MCF 10A (cell line): ENCODE measurements at regions not wholly inside any gene's neighbourhood (a gene's known extent, or its start where the extent isn't known, plus 50 kb on each side); places are given as distances from the start of the nearest gene placed in this dataset.

Experiments
- BruUV-seq: library from RNA; stranded (reverse); fragments of 400-500 nt; replicated peaks from 2 replicates; lab custom pipeline; 2021; lab: Mats Ljungman, UMichigan
- CTCF ChIA-PET: fragments of 300-600 bp; sonication (Branson Sonifier 250); formaldehyde crosslinking; extraction: SDS; loops from one replicate; lab custom pipeline; 2021; ENCODE audit warnings: antibody characterized with exemption, inconsistent platforms; lab: Yijun Ruan, JAX
- POLR2A ChIA-PET: fragments of 300-600, 350-650 bp; sonication (Branson Sonifier 250); formaldehyde crosslinking; extraction: SDS; loops from one replicate; lab custom pipeline; 2020; ENCODE audit warnings: antibody characterized with exemption, inconsistent platforms; lab: Yijun Ruan, JAX
- DNase-seq: peaks from one replicate; pipeline ENCODE4 v3.0.0-alpha.2; 2018; ENCODE audit not compliant: unreplicated experiment
- H3K27ac Mint-ChIP-seq: one replicate; pipeline ENCODE4 v1.8.0; 2022; ENCODE audit warnings: mild to moderate bottlenecking, low read depth, mixed read lengths; ENCODE audit not compliant: unreplicated experiment
- H3K27me3 Mint-ChIP-seq: one replicate; pipeline ENCODE4 v1.8.0; 2022; ENCODE audit warnings: mixed read lengths; ENCODE audit not compliant: insufficient read depth, unreplicated experiment
- H3K36me3 Mint-ChIP-seq: one replicate; pipeline ENCODE4 v1.8.0; 2022; ENCODE audit warnings: mild to moderate bottlenecking, moderate library complexity, mixed read lengths; ENCODE audit not compliant: insufficient read depth, unreplicated experiment
- H3K4me1 Mint-ChIP-seq: one replicate; pipeline ENCODE4 v1.8.0; 2022; ENCODE audit warnings: mixed read lengths; ENCODE audit not compliant: insufficient read depth, unreplicated experiment
- H3K4me3 Mint-ChIP-seq: one replicate; pipeline ENCODE4 v1.8.0; 2022; ENCODE audit warnings: mild to moderate bottlenecking, moderate library complexity, mixed read lengths; ENCODE audit not compliant: unreplicated experiment
- H3K9me3 Mint-ChIP-seq: one replicate; pipeline ENCODE4 v1.8.0; 2022; ENCODE audit warnings: mixed read lengths; ENCODE audit not compliant: unreplicated experiment
- intact Hi-C: fragments of 100-400 bp; cut with micrococcal nuclease; formaldehyde crosslinking; loops from 2 replicates; pipeline ENCODE4 v1.14.1; 2022
- TF ChIP-seq, protein P1 (sequence below): fragments of 200-600 bp; IDR thresholded peaks from one replicate; pipeline ENCODE4 v1.8.0; 2022; ENCODE audit warnings: antibody characterized with exemption, mild to moderate bottlenecking; ENCODE audit not compliant: unreplicated experiment

DNA sequence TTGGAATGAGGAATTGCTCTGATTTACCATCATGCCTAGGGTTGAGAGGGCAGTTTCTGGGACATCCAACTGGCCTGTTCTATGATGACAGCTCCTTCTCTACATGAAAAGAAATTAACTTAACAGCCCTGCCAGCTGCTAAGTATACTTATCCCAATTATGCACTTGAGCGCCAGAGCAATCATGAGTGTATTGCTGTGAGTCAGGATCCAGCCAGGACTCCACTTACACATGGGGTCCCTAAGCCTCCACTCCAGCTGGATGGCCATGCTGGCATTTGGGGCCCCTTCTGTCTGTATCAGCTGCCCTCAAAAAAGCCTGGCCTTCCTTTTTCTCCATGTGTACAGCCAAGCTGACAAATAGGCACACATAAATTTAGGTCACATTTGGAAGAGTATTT lies 481.9 kb downstream of the TMX3 start:
- Mint-ChIP-seq H3K4me3 (no peak overlapping the region), H3K9me3 (no peaks in the 10 kb centered on the region), H3K36me3 (no peaks in the 10 kb centered on the region), H3K27ac (no peak overlapping the region), H3K27me3 (no peaks in the 10 kb centered on the region), H3K4me1 (no peaks in the 10 kb centered on the region)
- intact Hi-C loops = no loop called here
- no peak for DNase-seq
- TF ChIP-seq, protein P1, sequence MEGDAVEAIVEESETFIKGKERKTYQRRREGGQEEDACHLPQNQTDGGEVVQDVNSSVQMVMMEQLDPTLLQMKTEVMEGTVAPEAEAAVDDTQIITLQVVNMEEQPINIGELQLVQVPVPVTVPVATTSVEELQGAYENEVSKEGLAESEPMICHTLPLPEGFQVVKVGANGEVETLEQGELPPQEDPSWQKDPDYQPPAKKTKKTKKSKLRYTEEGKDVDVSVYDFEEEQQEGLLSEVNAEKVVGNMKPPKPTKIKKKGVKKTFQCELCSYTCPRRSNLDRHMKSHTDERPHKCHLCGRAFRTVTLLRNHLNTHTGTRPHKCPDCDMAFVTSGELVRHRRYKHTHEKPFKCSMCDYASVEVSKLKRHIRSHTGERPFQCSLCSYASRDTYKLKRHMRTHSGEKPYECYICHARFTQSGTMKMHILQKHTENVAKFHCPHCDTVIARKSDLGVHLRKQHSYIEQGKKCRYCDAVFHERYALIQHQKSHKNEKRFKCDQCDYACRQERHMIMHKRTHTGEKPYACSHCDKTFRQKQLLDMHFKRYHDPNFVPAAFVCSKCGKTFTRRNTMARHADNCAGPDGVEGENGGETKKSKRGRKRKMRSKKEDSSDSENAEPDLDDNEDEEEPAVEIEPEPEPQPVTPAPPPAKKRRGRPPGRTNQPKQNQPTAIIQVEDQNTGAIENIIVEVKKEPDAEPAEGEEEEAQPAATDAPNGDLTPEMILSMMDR = no peak
- CTCF ChIA-PET = interaction anchor here (0.6 kb wide), 1 partner anchor 12 kb away, joined by 3 read pairs; no protein-coding TSS in a partner anchor
- POLR2A ChIA-PET = interaction anchor here (0.5 kb wide), 1 partner anchor 12 kb away, joined by 3 read pairs; no protein-coding TSS in a partner anchor
- no TSS peak for BruUV-seq

DNA sequence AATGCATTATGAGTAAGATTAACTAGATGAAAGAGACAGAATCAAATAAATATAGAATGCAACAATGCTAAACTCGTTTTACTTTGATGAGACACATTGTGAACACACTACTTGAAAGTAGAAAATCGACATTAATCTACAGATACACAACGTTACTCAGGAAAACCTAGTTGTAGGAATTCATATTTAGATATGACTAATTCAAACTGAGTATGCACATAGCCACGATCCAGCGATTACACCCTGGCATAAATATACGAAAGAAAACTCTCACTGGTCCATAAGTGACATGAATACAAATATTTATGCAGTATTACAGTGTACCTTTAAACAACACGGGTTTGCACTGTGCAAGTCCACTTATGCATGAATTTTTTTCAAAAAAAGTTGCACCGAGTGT lies 485.6 kb downstream of the TMX3 start:
- CTCF ChIA-PET = no interaction called here
- Mint-ChIP-seq H3K9me3 (no peaks in the 10 kb centered on the region), H3K4me3 (no peak overlapping the region), H3K4me1 (no peaks in the 10 kb centered on the region), H3K27ac (no peak overlapping the region), H3K36me3 (no peaks in the 10 kb centered on the region), H3K27me3 (no peaks in the 10 kb centered on the region)
- POLR2A ChIA-PET = no interaction called here
- BruUV-seq = no TSS peak
- DNase-seq = no peak
- intact Hi-C loops = no loop called here
- TF ChIP-seq, protein P1 = no peak

DNA sequence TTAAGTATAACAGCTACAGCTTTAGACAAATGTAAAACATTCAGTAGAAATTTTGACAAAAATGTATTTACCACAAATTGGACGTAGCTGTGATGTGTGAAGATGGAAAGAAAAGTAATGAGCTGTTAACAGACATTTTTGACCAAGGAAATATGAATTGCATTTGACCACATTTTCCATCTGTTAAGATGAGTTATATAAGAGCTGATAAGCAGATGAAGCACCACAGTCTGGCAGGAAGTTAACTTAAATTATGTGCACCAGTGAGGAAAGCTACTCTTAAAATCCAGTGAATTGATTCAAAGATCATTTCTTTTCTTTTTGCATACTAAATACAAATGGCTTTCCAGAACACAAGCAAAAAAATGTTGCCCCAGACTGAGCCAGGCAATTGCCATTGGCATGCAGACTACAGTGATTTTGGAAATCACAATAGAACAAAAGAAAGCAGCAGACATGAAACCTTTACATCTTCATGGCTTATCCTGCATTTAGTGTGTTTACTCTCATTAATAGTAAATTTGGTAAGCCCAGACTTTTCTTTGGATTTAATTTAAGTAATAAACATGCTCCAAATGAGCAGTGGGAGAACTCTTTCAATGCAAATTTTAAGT lies 493.7 kb downstream of the TMX3 start:
- BruUV-seq = no TSS peak
- ChIA-PET CTCF (interaction anchor here (0.7 kb wide), 1 partner anchor 12 kb away, joined by 3 read pairs; no protein-coding TSS in a partner anchor), POLR2A (interaction anchor here (1.3 kb wide), 1 partner anchor 9 kb away, joined by 4 read pairs; no protein-coding TSS in a partner anchor)
- Mint-ChIP-seq H3K9me3 (no peaks in the 10 kb centered on the region), H3K27me3 (no peaks in the 10 kb centered on the region), H3K27ac (no peak overlapping the region), H3K4me3 (no peak overlapping the region), H3K36me3 (peaks cover 6% of the 10 kb centered on the region), H3K4me1 (peaks cover 1% of the 10 kb centered on the region)
- intact Hi-C loops = no loop called here
- no peak for DNase-seq
- TF ChIP-seq, protein P1 = no peak

DNA sequence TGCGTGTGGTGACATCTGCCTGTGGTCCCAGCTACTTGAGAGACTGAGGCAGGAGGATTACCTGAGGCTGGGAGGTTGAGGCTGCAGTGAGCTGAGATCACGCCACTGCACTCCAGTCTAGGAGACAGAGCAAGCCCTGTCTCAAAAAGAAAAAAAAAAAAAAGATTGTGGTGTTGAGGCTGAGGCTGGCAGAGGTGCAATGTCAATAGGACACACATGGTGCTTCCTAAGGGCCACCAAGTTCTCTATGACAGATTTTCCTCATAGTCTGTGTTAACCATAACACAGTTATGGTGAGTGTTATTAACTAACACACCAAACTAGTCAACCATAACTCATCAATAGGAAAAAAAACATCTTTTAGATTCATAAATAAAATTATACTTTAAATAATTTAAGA lies 494.4 kb downstream of the TMX3 start:
- Mint-ChIP-seq H3K4me3 (no peak overlapping the region), H3K27ac (no peak overlapping the region), H3K9me3 (no peaks in the 10 kb centered on the region), H3K4me1 (peaks cover 7% of the 10 kb centered on the region), H3K36me3 (peaks cover 6% of the 10 kb centered on the region), H3K27me3 (no peaks in the 10 kb centered on the region)
- intact Hi-C loops = no loop called here
- ChIA-PET POLR2A (no interaction called here), CTCF (interaction anchor here (0.6 kb wide), 1 partner anchor 804 kb away, joined by 3 read pairs; no protein-coding TSS in a partner anchor)
- no peak for DNase-seq
- TF ChIP-seq, protein P1 = no peak
- no TSS peak for BruUV-seq
